Activated CD4-positive, alpha-beta T cell treated with anti-CD3 and anti-CD28 coated beads, Interleukin-2, amount 50 U/mL, for 48 hours (primary cell): ENCODE measurements at regions not wholly inside any gene's neighbourhood (a gene's known extent, or its start where the extent isn't known, plus 50 kb on each side); places are given as distances from the start of the nearest gene placed in this dataset.

Experiments
- DNase-seq, 2 experiments: peaks; one replicate each; pipeline ENCODE4 v3.0.0-alpha.2; 2020

DNA sequence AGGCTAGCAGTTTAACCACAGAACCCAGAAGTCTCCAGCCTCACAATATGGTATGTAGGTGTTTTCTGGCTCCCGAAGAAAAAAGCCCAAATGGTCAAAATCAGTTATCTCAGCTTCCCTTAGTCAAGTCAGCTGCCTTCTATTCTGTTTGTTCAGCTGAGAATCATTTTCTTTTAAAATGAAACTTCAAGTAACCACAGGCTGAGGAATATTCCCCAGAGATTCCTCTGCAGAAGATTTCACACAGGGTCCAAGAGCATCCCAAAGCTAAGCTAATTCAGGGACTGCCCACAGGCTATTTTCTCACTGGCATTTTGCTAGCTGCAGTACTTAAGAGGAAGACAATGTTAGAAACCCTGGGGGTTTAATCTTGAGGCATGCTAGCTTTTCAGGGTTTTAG is 977.0 kb upstream of the CHORDC1 start:
- DNase-seq = no peak

- no peak for DNase-seq
Observed at GRCh38 chr11:91194546-91194945, 971.7 kb upstream of the CHORDC1 start.

DNA sequence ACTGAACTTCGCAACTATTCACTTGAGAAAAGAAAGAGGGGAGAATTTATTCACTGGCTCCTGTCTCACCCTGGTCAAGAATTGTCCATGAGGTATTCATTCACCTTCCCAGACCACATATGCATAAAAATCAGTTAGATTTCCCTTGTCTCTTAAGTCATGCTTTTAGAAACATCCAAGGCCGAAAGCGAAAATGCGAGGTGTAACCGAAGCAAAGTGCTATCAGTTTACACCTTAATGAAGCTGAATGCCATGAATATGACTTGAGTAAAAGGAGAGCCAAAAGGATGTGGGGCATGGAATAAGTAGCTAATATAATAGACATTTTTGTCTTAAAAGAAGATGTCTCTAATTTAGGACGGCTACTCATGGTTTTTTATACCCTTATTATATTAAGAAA is 965.6 kb upstream of the CHORDC1 start:
- no peak for DNase-seq

DNA sequence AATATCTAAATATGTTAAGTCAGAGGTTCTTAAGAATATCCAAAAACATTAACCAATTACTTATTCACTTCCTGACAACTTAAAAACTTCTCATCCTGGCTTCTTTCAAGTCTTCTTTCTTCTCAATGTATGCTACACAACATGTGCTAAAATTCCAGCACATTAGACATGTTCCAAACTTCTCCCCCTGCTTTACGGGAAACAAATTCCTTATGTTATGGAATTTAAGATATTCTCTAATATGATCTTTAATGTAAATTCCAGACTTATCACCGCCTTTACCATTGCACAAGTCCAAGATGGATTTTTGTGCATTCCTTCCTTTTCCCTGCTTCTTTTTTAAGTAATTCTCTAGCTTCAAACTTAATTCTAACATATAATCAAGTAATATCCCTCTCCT is 964.5 kb upstream of the CHORDC1 start:
- no peak for DNase-seq

- no peak for DNase-seq
Observed at GRCh38 chr11:91178366-91178765, 955.5 kb upstream of the CHORDC1 start.

- no peak for DNase-seq
Observed at GRCh38 chr11:91174734-91175133, 951.9 kb upstream of the CHORDC1 start.

GRCh38 chr11:91174193-91174592 is 951.3 kb upstream of the CHORDC1 start:
- DNase-seq = no peak

DNA sequence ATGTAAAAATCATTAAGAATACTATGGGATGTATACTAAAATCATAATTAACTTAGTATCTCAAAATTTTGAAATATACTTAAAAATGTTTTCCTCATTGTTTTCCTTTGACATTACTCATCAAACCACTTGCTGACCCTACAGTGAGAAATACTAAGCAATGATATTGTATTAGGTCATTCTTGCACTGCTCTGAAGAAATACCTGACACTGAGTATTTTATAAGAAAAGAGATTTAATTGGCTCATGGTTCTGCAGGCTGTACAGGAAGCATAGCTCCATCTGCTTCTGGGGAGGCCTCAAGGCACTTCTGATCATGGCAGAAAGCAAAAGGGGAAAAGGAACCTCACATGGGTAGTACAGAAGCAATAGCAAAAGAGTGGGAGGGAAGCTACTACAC is 950.9 kb upstream of the CHORDC1 start:
- DNase-seq = no peak

DNA sequence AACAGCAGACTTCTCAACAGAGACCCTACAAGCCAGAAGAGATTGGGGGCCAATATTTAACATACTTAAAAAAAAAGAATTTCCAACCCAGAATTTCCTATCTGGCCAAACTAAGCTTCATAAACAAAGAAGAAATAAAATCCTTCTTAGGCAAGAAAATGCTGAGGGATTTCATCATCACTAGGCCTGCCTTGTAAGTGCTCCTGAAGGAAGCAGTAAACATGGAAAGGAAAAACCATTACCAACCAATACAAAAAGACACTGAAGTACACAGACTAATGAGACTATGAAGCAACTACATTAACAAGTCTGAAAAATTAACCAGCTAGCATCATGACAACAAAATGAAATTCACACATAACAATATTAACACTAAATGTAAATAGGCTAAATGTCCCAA is 947.9 kb upstream of the CHORDC1 start:
- no peak for DNase-seq

DNA sequence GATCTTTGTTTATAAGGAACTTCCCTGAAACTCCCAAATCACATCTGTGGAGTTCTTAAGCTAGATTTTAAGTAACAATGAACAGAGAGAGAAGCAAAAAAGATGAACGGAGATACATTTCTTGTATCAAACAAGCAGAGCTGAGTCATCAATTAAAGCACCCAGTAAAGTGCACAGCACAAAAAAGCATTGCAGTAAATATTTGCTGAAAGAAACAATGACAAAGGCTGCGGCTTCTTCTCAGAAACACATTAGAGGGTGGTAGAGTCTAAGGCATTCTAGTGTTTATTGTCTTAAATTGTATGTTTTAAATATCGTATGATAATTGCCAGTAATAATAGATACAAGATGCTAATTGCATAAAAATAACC is 941.6 kb upstream of the CHORDC1 start:
- no peak for DNase-seq

GRCh38 chr11:91163619-91164451 is 941.0 kb upstream of the CHORDC1 start:
- no peak for DNase-seq

DNA sequence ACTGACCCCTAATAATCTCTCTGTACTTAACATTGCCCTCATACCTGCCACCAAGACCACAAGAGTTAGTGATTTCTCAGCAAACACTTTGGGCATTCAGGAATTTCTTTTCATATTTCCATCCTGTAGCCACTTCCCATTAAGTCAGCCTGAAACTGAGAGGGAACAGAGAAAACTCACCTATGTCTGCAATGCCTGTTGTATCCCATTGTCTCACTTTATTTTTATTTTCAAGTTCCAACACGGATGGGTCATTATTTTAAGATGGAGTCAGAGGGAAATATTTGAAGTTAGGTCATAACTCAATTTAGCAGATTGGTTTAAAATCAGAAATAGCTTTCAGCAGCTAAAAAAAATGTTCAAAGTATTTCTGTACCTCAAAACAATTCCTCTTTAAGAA is 937.8 kb upstream of the CHORDC1 start:
- no peak for DNase-seq

DNA sequence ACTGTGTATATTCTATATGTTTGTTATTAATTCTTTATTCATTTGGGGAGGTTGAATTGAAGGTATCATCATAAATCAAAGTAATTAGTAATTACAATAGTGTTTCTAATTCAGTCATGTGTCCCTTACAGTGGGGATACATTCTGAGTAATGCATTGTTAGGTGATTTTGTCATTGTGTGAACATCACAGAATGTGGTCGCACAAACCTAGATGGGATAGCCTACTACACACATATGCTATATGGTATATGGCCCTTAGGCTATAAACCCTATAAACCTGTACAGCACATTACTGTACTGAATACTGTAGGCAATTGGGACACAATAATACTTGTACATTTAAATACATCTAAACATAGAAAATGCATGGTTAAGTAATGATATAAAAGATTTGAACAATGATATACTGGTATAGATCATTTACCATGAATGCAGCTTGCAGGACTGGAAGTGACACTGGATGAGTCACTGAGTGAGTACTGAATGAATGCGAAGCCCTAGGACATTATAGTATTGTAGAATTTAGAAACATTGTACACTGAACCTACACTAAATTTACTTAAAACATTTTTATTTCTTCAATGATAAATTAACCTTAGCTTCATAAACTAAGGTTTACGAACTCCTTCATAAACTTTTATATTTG is 936.2 kb upstream of the CHORDC1 start:
- no peak for DNase-seq

- no peak for DNase-seq
Observed at GRCh38 chr11:91158297-91158696, 935.4 kb upstream of the CHORDC1 start.

- no peak for DNase-seq
Observed at GRCh38 chr11:91156041-91156440, 933.2 kb upstream of the CHORDC1 start.

- DNase-seq = no peak
Observed at GRCh38 chr11:91147885-91148284, 925.0 kb upstream of the CHORDC1 start.

- DNase-seq = no peak
Observed at GRCh38 chr11:91141655-91142054, 918.8 kb upstream of the CHORDC1 start.

- no peak for DNase-seq
Observed at GRCh38 chr11:91136631-91137030, 913.8 kb upstream of the CHORDC1 start.

DNA sequence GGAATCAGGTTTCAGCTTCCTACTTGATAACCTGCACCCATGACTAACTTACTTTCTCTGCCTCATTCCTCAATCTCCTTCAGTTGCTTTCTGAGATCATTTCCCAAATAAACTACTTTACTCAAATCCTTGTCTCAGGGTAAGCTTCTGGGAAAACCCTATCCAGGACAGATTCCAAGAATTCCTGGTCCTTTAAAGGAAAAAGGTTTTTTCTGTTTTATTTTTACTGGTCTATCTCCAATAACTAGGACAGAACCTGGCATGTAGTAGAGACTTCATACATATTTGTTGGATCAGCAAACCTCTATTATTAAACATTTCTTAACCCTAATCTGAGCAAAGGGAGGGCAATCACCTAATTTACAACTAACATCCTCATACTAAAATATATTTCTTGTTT is 910.5 kb upstream of the CHORDC1 start:
- no peak for DNase-seq

DNA sequence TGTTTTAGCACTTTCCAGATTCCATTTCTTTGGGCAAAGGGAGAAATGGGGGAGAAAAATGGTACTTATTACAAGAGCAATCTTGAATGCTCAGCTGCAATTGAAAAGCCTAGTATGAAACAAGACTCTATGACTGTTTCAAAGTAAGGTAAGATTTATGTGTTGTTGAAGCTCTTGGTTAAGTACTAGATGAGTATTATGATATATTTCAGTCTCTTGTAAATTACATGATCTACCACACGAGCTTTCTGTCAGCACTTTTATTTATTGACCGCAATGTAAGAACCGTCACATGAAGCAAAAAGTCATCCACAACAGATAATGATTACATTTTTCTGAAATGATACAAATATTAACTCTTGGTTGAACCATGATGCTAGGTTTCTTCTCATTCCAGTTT is 906.7 kb upstream of the CHORDC1 start:
- no peak for DNase-seq

GRCh38 chr11:91124363-91124762 is 901.5 kb upstream of the CHORDC1 start:
- DNase-seq = no peak

DNA sequence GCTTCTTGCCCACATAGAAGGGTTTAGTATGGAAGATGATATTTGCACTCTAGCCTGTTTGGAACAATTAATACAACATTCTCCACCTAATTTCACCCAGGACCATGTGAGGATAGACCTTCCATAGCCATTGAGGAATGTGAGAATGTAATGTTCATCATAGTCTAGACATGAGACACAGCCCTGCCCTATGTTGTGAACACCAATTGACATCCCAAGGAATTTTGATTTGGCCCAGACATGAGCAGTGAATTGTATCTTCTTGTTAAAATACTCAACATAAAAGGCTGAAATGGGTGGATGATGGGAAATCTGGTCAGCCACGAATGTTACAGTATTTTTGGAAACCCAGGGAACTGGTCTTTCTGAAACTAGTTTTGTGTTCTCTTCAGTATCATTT is 892.3 kb upstream of the CHORDC1 start:
- no peak for DNase-seq

DNA sequence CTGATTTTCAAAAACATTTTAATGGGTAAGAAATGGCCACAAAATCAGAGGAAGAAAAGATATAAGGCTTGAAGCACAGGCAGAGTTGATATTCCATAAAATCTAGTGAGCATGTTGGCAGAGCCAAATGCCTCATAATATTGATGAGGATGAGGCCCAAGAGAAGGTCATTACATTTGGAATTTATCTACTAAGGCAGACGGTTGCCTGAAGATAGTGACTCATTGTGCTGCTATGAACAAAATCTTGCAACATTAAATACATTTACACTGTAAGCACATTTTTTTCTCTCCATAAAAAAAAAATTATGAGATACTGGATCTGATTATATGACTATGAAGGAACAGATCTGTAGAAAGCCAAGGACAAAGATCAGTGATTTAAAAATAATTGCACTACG is 881.4 kb upstream of the CHORDC1 start:
- no peak for DNase-seq

DNA sequence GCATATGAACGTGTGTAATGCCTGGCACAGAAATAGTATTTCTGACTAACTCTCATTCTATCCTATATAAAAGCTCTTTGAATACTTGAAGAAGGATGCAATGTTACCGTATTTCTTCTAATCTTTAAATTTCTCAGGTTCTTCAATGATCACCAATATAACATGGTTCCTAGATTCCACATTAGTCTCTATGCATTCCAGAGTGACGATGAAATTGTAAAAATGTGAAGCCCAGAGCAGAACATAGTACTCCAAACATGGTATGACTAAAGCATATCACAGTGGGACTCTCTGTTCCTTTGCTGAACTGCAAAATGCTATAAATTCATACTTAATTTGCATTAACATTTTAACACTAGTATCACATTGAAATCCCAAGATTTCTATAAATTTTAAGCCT is 877.6 kb upstream of the CHORDC1 start:
- no peak for DNase-seq

GRCh38 chr11:91097083-91097482 is 874.2 kb upstream of the CHORDC1 start:
- DNase-seq = no peak
